H1 (cell line): ENCODE measurements at regions not wholly inside any gene's neighbourhood (a gene's known extent, or its start where the extent isn't known, plus 50 kb on each side); places are given as distances from the start of the nearest gene placed in this dataset.

Experiments
- CTCF ChIA-PET: fragments of 300-600 bp; sonication (Branson Sonifier 250); formaldehyde crosslinking; loops from one replicate; lab custom pipeline; 2021; ENCODE audit not compliant: partially characterized antibody; lab: Charles Lee
- POLR2A ChIA-PET: fragments of 300-600 bp; sonication (Branson Sonifier 250); formaldehyde crosslinking; loops from one replicate; lab custom pipeline; 2021; ENCODE audit warnings: inconsistent platforms; ENCODE audit not compliant: partially characterized antibody; lab: Charles Lee
- DNase-seq, 2 experiments: peaks; one replicate each; pipeline versions ENCODE4 v3.0.0 to v3.0.0-alpha.2; 2010 to 2022; ENCODE audit warnings: low spot score in 2 of 2, low read depth in 1 of 2, mixed read lengths in 1 of 2
- FAIRE-seq: peaks from 2 replicates; lab custom pipeline; 2011; peaks lifted over from hg19 to GRCh38; lab: Jason Lieb, UNC
- H2AFZ ChIP-seq: 2 replicates; pipeline ENCODE4 v1.8.1; 2012; ENCODE audit warnings: low read length, inconsistent platforms
- H2AK5ac ChIP-seq: 2 replicates; pipeline ENCODE4 v1.6.1; 2013; ENCODE audit warnings: low read depth, low read length
- H2BK120ac ChIP-seq: replicated peaks from 2 replicates; pipeline ENCODE3; 2013; ENCODE audit warnings: low read depth, low read length, inconsistent platforms
- H2BK12ac ChIP-seq: 2 replicates; pipeline ENCODE4 v1.6.1; 2013; ENCODE audit warnings: low read depth, low read length
- H2BK15ac ChIP-seq: 2 replicates; pipeline ENCODE4 v1.6.1; 2013; ENCODE audit warnings: low read length
- H2BK20ac ChIP-seq: 2 replicates; pipeline ENCODE4 v1.6.1; 2013; ENCODE audit warnings: low read length
- H2BK5ac ChIP-seq: 2 replicates; pipeline ENCODE4 v1.6.1; 2013; ENCODE audit warnings: low read depth, low read length
- H3K14ac ChIP-seq: 2 replicates; pipeline ENCODE4 v1.6.1; 2013; ENCODE audit warnings: inconsistent platforms; ENCODE audit not compliant: insufficient read length
- H3K18ac ChIP-seq: 2 replicates; pipeline ENCODE4 v1.6.1; 2013; ENCODE audit warnings: low read length; ENCODE audit errors: extremely low read depth
- H3K23ac ChIP-seq: 2 replicates; pipeline ENCODE4 v1.6.1; 2013; ENCODE audit warnings: inconsistent platforms; ENCODE audit not compliant: insufficient read length
- H3K23me2 ChIP-seq: 2 replicates; pipeline ENCODE4 v1.6.1; 2013; ENCODE audit warnings: low read depth, low read length
- H3K27ac ChIP-seq: 2 replicates; pipeline ENCODE4 v1.6.1; 2011; ENCODE audit warnings: low read depth, low read length, inconsistent platforms
- H3K27me3 ChIP-seq, 4 experiments: replicated peaks in 1 of 4; 1 replicate in 1 of 4; 2 replicates in 3 of 4; pipeline versions ENCODE4 v1.6.1 to v1.8.1; 2011 to 2013; ENCODE audit warnings: low read length in 3 of 4, mild to moderate bottlenecking in 3 of 4, inconsistent platforms in 2 of 4, mixed read lengths in 2 of 4, moderate library complexity in 1 of 4; ENCODE audit not compliant: control insufficient read depth in 3 of 4, insufficient read depth in 3 of 4; ENCODE audit errors: extremely low read depth in 1 of 4
- H3K36me3 ChIP-seq, 4 experiments: 2 replicates each; pipeline versions ENCODE4 v1.6.1 to v1.8.1; 2011 to 2013; ENCODE audit warnings: mild to moderate bottlenecking in 4 of 4, low read length in 3 of 4, moderate library complexity in 2 of 4, control low read depth in 1 of 4, inconsistent platforms in 1 of 4; ENCODE audit not compliant: insufficient read depth in 4 of 4, control insufficient read depth in 2 of 4
- H3K4ac ChIP-seq: replicated peaks from 2 replicates; pipeline ENCODE3; 2013; ENCODE audit warnings: low read length, low read depth, mixed read lengths, inconsistent platforms; ENCODE audit not compliant: insufficient read length
- H3K4me1 ChIP-seq, 4 experiments: replicated peaks in 1 of 4; 1 replicate in 1 of 4; 2 replicates in 3 of 4; pipeline versions ENCODE4 v1.6.1 to v1.8.1; 2011 to 2013; ENCODE audit warnings: low read length in 3 of 4, inconsistent platforms in 2 of 4, mixed read lengths in 1 of 4; ENCODE audit not compliant: insufficient read depth in 4 of 4, control insufficient read depth in 3 of 4
- H3K4me2 ChIP-seq, 2 experiments: 2 replicates each; pipeline versions ENCODE4 v1.6.1 to v1.8.1; 2011 to 2013; ENCODE audit warnings: low read depth in 2 of 2, low read length in 2 of 2, control low read depth in 1 of 2, inconsistent platforms in 1 of 2, mild to moderate bottlenecking in 1 of 2; ENCODE audit not compliant: insufficient read depth in 1 of 2
- H3K4me3 ChIP-seq, 4 experiments: fragments of 200-600, 300-600 bp in 1 of 4; sonication (generic), shearing (Covaris generic), sonication (Bioruptor Twin) in 1 of 4; 2 replicates each; pipeline versions ENCODE4 v1.5.1 to v1.8.1; 2011 to 2016; ENCODE audit warnings: low read length in 4 of 4, low read depth in 3 of 4, control low read depth in 2 of 4, inconsistent platforms in 2 of 4, mild to moderate bottlenecking in 2 of 4, mixed read lengths in 1 of 4, moderate library complexity in 1 of 4; ENCODE audit not compliant: insufficient read depth in 2 of 4; ENCODE audit errors: extremely low read depth in 1 of 4
- H3K56ac ChIP-seq: replicated peaks from 2 replicates; pipeline ENCODE3; 2013; ENCODE audit warnings: low read depth, mild to moderate bottlenecking, mixed read lengths, low read length, inconsistent platforms; ENCODE audit not compliant: insufficient read length
- H3K79me1 ChIP-seq: 2 replicates; pipeline ENCODE4 v1.6.1; 2013; ENCODE audit warnings: low read depth, low read length, control low read depth
- H3K79me2 ChIP-seq, 2 experiments: 2 replicates each; pipeline versions ENCODE4 v1.6.1 to v1.8.1; 2012 to 2013; ENCODE audit warnings: low read length in 2 of 2, mild to moderate bottlenecking in 2 of 2, inconsistent platforms in 1 of 2; ENCODE audit not compliant: insufficient read depth in 2 of 2, control insufficient read depth in 1 of 2
- H3K9ac ChIP-seq, 4 experiments: replicated peaks in 1 of 4; 1 replicate in 1 of 4; 2 replicates in 3 of 4; pipeline versions ENCODE4 v1.6.1 to v1.8.1; 2011 to 2013; ENCODE audit warnings: low read depth in 3 of 4, low read length in 3 of 4, control low read depth in 2 of 4, mild to moderate bottlenecking in 2 of 4, moderate library complexity in 2 of 4, inconsistent platforms in 1 of 4; ENCODE audit errors: extremely low read depth in 1 of 4
- H3K9me3 ChIP-seq, 2 experiments: 2 replicates each; pipeline versions ENCODE4 v1.6.1 to v1.8.1; 2012 to 2013; ENCODE audit warnings: mild to moderate bottlenecking in 2 of 2, moderate library complexity in 2 of 2, control low read depth in 1 of 2, inconsistent platforms in 1 of 2, low read depth in 1 of 2, low read length in 1 of 2, mixed read lengths in 1 of 2; ENCODE audit not compliant: insufficient read depth in 2 of 2
- H4K20me1 ChIP-seq, 2 experiments: replicated peaks in 1 of 2; 2 replicates each; pipeline versions ENCODE3 to v1.8.1; 2011 to 2013; ENCODE audit warnings: inconsistent platforms in 2 of 2, low read length in 2 of 2, mild to moderate bottlenecking in 1 of 2; ENCODE audit not compliant: insufficient read depth in 2 of 2, control insufficient read depth in 1 of 2
- H4K5ac ChIP-seq: 2 replicates; pipeline ENCODE4 v1.6.1; 2013; ENCODE audit warnings: low read length, low read depth, mixed read lengths, inconsistent platforms; ENCODE audit not compliant: insufficient read length
- H4K8ac ChIP-seq: 2 replicates; pipeline ENCODE4 v1.8.0; 2013; ENCODE audit warnings: mild to moderate bottlenecking, moderate library complexity, low read length, inconsistent platforms; ENCODE audit not compliant: insufficient read depth; ENCODE audit errors: extremely low read depth
- H4K91ac ChIP-seq: replicated peaks from 2 replicates; pipeline ENCODE3; 2013; ENCODE audit warnings: low read length, mixed read lengths, inconsistent platforms; ENCODE audit not compliant: insufficient read length
- ATF2 ChIP-seq: IDR thresholded peaks from 2 replicates; pipeline ENCODE4 v1.6.1; 2012; ENCODE audit warnings: low read length, inconsistent platforms
- NANOG ChIP-seq: IDR thresholded peaks from 2 replicates; pipeline ENCODE4 v1.6.1; 2011; ENCODE audit warnings: low read length, low read depth, mild to moderate bottlenecking, inconsistent platforms; ENCODE audit not compliant: insufficient read depth, poor library complexity, severe bottlenecking
- POU5F1 ChIP-seq: IDR thresholded peaks from 2 replicates; pipeline ENCODE4 v1.6.1; 2011; ENCODE audit warnings: low read depth, mild to moderate bottlenecking, low read length, moderate library complexity
- SIN3A ChIP-seq, 2 experiments: IDR thresholded peaks in 1 of 2; conservative IDR thresholded peaks in 1 of 2; 2 replicates each; pipeline ENCODE4 v1.6.1; 2011 to 2012; ENCODE audit warnings: low read length in 2 of 2, improper control_type of control experiment in 1 of 2, low read depth in 1 of 2, mild to moderate bottlenecking in 1 of 2
- TAF7 ChIP-seq: optimal IDR thresholded peaks from 2 replicates; pipeline ENCODE3; 2011; ENCODE audit warnings: low read depth, mild to moderate bottlenecking, inconsistent platforms, low read length, moderate library complexity, borderline replicate concordance
- WGBS, 2 experiments: shearing (Covaris generic) in 1 of 2; methylation state at CpG; one replicate each; pipeline versions ENCODE4 v1.1.6 to v1.1.7; 2013 to 2015; ENCODE audit warnings: low lambda C conversion rate in 2 of 2, mixed read lengths in 2 of 2, inconsistent platforms in 1 of 2, low coverage in 1 of 2, missing lambda C conversion rate in 1 of 2; ENCODE audit not compliant: insufficient replicate concordance in 2 of 2, insufficient coverage in 1 of 2, insufficient read length in 1 of 2; ENCODE audit errors: extremely low coverage in 1 of 2, missing lambda C conversion rate in 1 of 2; 5-methylcytosine and 5-hydroxymethylcytosine counted together

GRCh38 chr9:107794259-107794658 lies 304.7 kb upstream of the KLF4 start:
- no peak overlapping the region for H2BK5ac ChIP-seq
- no peak overlapping the region for H3K23ac ChIP-seq
- no peak overlapping the region for H3K4me3 ChIP-seq
- H3K56ac ChIP-seq = no peak overlapping the region
- no peak overlapping the region for H3K14ac ChIP-seq
- H3K4me1 ChIP-seq = no peaks in the 10 kb centered on the region
- H3K79me2 ChIP-seq = no peaks in the 10 kb centered on the region
- H2AFZ ChIP-seq = no peak overlapping the region
- H3K9me3 ChIP-seq = no peaks in the 10 kb centered on the region
- H3K79me1 ChIP-seq = no peaks in the 10 kb centered on the region
- TF ChIP-seq ATF2 (no peak), POU5F1 (no peak), NANOG (no peak), TAF7 (no peak), SIN3A (conservative IDR thresholded peaks at IDR 0.05 in 1 of 2, IDR thresholded peaks at IDR 0.05 in 1 of 2; ENCODE audit: low read depth in 1 of 2, low read length in 2 of 2) (no peak)
- 84% methylated on average over 2 of the region's 2 CpGs; no CpG with 5 or more reads in 1 of the 2 experiments for WGBS, 2 experiments
- no peak overlapping the region for H3K4ac ChIP-seq
- no peak overlapping the region for H4K5ac ChIP-seq
- no peaks in the 10 kb centered on the region for H3K27me3 ChIP-seq
- H3K27ac ChIP-seq = no peak overlapping the region
- H3K4me2 ChIP-seq = no peak overlapping the region
- H2BK12ac ChIP-seq = no peak overlapping the region
- no peak overlapping the region for H2BK15ac ChIP-seq
- no peak overlapping the region for H2AK5ac ChIP-seq
- no peaks in the 10 kb centered on the region for H3K23me2 ChIP-seq
- no peak overlapping the region for H2BK20ac ChIP-seq
- no peak overlapping the region for H4K8ac ChIP-seq
- ChIA-PET POLR2A (no interaction called here), CTCF (no interaction called here)
- DNase-seq (no peak), FAIRE-seq (no peak)
- H3K36me3 ChIP-seq = no peaks in the 10 kb centered on the region
- H4K20me1 ChIP-seq = no peaks in the 10 kb centered on the region
- H3K9ac ChIP-seq = no peak overlapping the region
- H2BK120ac ChIP-seq = no peak overlapping the region
- H4K91ac ChIP-seq = no peak overlapping the region
- H3K18ac ChIP-seq = no peak overlapping the region
